ENCODE measurements at regions not wholly inside any gene's neighbourhood (a gene's known extent, or its start where the extent isn't known, plus 50 kb on each side); places are given as distances from the start of the nearest gene placed in this dataset.
A peak's percentile ranks its signal among the peaks of the same experiment; 100 is the strongest.

- DNase-seq, result no peak
Measured at GRCh38 chr1:5244631-5245285, 590.3 kb downstream of the AJAP1 start.

GRCh38 chr1:5242850-5243249 is 588.4 kb downstream of the AJAP1 start:
- no peak for DNase-seq

GRCh38 chr1:5239911-5240310 is 585.5 kb downstream of the AJAP1 start:
- DNase-seq, result no peak

- DNase-seq, result no peak
Measured at GRCh38 chr1:5238351-5239130, 584.1 kb downstream of the AJAP1 start.

GRCh38 chr1:5235355-5235899 is 581.0 kb downstream of the AJAP1 start:
- DNase-seq, result no peak

- no peak for DNase-seq
Measured at GRCh38 chr1:5232537-5232936, 578.1 kb downstream of the AJAP1 start.

- no peak for DNase-seq
Measured at GRCh38 chr1:5231541-5232315, 577.3 kb downstream of the AJAP1 start.

- DNase-seq, result no peak
Measured at GRCh38 chr1:5227114-5227513, 572.7 kb downstream of the AJAP1 start.

GRCh38 chr1:5225707-5226704 is 571.6 kb downstream of the AJAP1 start:
- no peak for DNase-seq

DNA sequence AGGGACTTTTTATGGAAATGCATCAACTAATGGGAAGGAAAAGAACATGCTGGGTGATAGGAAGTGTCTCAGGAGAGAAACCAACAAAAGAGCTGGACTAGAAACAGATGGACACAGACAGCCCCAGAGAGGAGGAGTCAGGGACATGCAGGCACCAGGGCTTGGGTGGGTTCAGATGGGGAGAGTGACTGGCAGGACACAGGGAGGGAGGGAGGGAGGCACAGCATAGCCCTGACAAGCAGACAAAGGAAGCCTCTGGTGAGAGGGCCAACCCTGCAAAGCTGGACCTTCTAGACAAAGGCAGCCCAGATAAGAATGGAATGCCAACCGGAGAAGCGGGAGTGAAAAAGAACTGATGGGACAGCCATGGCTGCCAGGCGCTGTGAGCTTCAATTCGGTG is 568.8 kb downstream of the AJAP1 start:
- no peak for DNase-seq

DNA sequence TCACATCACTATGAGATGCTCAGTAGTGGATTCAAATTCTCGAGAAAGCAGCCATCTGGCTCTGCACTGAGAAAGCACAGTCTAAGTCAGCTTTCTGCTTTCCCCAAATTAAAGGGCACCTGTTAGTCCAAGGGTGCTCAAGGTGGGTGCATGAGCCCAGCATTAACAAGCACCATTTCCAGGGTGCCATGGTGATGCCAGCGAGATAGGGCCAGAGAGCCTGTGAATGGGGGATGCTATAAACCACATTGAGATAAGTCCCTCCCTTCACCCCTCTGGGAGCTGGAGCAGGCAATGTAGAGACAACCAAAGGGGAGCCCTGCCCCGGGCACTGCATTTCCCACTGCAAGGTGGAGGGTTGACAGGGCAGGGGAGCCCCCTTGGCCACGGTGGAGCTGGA is 568.2 kb downstream of the AJAP1 start:
- DNase-seq, result no peak

GRCh38 chr1:5221451-5221850 is 567.0 kb downstream of the AJAP1 start:
- DNase-seq, result no peak

DNA sequence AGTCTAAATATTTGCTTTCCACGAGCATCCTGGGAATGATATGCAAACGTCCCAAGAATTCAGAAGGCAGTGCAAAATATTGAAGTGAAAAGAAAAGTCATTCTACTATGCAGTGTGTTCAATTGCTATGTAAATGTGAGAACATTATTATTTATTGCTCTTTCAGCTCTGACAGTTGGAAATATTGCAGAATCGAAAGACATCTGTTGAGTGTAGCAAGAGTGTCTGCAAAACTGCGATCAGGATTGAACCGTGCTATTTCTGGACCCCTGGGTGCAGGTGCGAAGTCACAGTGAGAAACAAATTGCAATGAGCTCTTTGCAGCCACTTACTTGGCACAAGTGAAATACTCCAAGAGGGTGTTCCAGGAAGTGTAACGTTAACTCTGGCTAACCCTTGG is 566.4 kb downstream of the AJAP1 start:
- no peak for DNase-seq

DNA sequence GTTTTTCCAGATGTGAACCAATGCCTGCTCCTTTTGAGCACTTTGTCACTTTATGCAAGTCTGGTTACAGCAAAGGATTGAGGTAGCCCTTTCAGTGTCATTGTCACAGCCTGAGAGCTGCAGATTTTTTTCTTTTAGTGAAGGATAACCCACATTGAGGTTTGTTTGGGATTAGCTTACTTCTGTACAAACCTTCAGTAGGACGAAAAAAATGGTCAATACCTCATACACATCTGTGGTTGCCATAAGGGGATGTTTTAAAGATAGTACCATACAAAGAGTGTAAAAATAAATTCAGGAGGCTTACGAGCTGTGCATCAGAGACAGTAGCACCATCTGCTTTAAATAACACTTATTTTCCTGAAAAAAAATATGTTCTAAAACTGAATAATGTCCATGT is 566.0 kb downstream of the AJAP1 start:
- DNase-seq, result no peak

DNA sequence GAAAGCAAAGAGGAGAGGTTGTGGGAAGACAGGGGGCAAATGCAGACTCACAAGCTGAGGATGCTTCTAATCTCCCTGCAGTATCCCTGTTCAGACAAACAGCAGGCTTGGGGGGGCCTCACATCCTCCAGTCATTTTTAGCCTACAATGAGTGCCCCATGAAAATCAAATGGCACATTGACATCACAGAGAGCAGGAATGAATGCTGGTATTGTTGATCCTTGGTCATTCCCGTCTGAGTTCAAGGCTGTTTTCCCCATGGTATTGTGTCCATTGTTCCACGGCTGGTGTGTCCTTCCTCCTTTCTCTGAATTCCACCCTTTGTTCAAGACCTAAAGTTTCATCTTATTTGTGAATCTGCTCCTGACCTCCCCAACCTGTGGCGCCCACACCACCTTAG is 545.6 kb downstream of the AJAP1 start:
- no peak for DNase-seq

- no peak for DNase-seq
Measured at GRCh38 chr1:5198328-5198727, 543.9 kb downstream of the AJAP1 start.

DNA sequence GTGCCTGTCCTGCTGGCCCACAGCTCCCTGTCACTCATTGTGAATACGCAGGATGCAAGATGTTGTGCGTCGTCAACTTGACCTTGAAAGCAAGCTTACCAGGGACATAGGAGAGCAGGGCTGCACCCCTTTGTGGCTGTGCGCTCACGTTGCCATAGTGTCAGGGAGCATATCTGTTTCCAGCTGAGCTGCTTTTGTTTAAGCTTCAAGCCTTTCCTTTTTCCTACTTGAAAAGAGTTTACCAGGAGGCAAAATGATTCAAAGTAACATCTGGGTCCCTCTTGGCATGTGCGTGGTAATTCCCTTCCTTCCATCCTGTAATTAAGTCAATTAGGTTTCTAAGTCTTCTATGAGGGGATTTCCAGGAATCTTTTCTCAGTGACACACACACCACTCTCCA is 537.1 kb downstream of the AJAP1 start:
- DNase-seq, result no peak

GRCh38 chr1:5189384-5189783 is 535.0 kb downstream of the AJAP1 start:
- no peak for DNase-seq

DNA sequence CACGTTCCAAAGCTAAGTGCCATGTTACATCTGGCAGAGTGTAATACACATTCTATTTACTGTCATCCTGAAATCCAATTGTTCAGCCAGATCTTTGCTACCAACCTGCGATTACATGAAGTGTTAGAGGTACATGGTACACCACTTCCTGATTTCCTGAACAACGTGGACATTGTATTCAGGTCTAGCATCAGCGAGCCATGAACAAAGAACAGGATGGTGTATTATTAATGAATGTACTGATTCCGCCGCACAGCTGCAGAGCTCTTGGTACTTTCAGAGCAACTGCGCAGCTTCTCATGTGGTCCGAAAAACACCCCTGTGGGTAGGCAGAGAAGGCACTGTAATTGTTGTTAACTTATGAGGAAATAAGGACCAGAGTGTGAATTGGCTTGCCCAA is 511.4 kb downstream of the AJAP1 start:
- DNase-seq, result no peak

GRCh38 chr1:5164158-5164557 is 509.7 kb downstream of the AJAP1 start:
- DNase-seq, result peak; percentile 28

DNA sequence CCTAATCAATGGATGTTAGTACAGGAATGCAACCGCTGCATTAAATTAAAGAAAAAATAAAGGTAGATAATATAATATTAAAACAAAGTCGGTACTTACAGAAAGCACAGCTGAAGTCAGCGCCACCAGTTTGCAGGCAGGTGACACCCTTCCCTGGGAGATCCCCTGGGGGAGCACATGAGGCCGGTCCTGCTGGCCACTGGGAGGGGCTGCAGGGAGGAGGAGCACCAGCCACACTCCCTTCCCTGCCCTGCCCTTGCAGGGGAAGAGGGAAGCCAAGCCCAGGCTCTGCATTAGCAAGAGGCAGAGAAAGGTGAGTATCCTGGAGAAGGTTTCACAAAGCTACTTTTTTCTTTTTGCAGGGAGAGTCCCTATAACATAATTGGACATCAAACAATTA is 507.0 kb downstream of the AJAP1 start:
- no peak for DNase-seq

- no peak for DNase-seq
Measured at GRCh38 chr1:5157175-5157574, 502.8 kb downstream of the AJAP1 start.

Data from NK-92 treated with Interleukin-12 subunit alpha and Interleukin-12 subunit beta, amount 100 ng/mL, for 24 hours (cell line).